HG02610 (cell line): ENCODE measurements at regions not wholly inside any gene's neighbourhood (a gene's known extent, or its start where the extent isn't known, plus 50 kb on each side); places are given as distances from the start of the nearest gene placed in this dataset.

Experiments used
- ATAC-seq: cut with Tn5 transposase; IDR thresholded peaks from one replicate; pipeline ENCODE4 v1.9.1; 2021; ENCODE audit warnings: mild to moderate bottlenecking, moderate library complexity; ENCODE audit not compliant: unreplicated experiment

DNA sequence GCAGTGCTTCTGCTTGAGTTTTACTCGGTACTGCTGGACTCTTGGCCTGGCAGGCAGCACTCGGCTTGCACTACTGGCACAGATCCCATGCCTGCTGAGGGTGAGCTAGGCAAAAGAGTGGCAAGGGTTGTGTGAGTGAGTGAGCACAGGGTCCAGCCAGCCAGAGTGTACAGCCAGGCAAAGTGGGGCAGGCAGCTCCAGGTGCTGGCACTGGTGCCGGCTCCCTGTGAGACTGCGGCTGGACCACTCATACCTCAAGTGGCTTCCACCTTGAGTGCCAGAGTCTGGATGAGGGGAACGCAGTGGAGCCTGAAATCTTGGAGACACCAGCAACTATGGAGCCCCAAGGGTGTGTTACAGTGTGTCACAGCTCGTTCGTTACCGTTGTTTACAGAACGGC lies 1451.9 kb upstream of the AGA start:
- no peak for ATAC-seq

DNA sequence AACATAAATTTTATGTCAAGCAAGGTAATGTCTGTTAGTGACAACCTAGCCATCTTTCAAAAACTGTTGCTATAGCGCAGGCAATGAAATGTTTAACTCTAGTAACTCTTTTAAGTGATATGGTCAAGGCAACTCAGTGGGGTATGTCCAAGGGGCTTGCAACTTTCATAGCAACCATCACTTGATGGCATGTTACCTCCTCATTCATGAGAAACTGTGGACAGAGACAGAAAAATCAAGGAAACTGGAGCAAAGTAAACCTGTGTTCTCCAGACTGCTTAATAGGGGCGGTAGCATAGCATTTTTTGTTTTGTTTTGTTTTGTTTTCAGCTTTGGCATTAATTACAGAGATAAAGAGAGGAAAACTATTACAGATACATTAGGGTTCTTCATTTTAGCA lies 1456.8 kb upstream of the AGA start:
- ATAC-seq: no peak

GRCh38 chr4:178917756-178918155 lies 1475.5 kb upstream of the AGA start:
- ATAC-seq: no peak

GRCh38 chr4:178937130-178937529 lies 1494.9 kb upstream of the AGA start:
- ATAC-seq: no peak

DNA sequence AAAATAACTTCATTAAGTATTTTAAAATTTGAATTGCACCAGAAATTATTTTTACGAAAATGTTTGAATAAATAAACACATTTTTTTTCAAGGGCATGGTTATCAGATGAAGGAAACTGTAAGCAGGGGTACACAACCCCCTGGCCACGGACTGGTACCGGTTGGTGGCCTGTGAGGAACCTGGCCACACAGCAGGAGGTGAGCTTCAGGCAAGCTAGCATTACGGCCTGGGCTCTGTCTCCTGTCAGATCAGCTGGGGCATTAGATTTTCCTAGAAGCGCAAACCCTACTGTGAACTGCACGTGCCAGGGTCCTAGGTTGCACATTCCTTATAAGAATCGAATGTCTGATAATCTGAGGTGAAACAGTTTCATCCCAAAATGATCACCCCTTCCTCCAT lies 1499.7 kb upstream of the AGA start:
- no peak for ATAC-seq

DNA sequence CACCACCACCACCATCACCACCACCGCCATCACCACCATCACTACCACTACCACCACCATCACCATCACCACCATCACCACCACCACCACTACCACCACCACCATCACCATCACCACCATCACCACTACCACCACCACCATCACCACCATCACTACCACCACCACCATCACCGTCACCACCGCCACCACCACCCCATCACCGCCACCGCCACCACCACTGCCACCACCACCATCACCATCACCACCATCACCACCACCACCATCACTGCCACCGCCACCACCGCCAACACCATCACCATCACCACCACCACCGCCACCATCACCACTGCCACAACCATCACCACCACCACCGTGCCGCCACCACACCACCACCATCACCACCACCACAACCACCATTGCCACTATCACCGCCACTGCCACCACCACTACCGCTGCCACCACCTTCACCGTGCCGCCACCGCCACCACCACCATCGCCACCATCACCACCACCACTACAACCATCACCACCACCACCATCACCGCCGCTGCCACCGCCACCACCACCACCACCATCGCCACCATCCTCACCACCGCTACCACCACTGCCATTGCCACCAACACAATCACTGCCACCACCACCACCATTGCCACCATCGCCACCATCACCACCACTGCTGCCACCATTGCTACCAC lies 1511.3 kb upstream of the AGA start:
- ATAC-seq: no peak

- ATAC-seq: no peak
Observed at GRCh38 chr4:178955614-178956013, 1513.4 kb upstream of the AGA start.

DNA sequence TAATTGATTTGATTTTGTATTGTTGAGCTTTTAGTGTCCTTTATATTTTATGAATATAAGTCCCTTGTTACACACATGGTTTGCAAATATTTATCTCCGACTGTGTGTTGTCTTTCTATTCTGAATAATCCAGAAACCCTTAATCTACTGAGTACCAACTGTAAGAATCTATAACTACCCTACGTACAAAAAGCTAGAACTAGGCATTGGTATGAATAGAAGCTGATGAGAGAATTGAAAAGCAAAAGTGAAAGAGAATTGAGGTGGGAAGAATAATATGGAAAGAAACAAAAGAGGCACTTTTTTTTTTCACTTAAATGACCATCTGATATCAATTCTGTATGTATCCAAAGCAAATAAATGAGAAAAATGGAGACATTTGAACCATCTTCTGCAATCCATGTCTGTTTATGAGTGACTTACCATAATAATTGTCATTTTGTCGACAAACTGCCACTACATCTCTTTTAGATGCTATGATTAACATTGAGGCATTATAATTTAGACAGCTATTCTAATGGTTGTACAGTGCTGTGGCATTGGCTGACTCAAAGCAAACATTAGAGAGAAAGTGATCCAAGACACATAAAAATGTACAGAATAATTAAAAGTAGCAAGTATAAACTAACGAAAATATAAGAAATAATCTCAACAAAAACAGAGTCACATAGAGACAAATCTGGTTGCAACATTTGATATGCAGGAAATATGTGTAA lies 1516.6 kb upstream of the AGA start:
- no peak for ATAC-seq

- ATAC-seq: no peak
Observed at GRCh38 chr4:178963446-178964045, 1521.3 kb upstream of the AGA start.

- ATAC-seq: no peak
Observed at GRCh38 chr4:178966644-178967043, 1524.4 kb upstream of the AGA start.

- ATAC-seq: no peak
Observed at GRCh38 chr4:178970433-178971140, 1528.3 kb upstream of the AGA start.

DNA sequence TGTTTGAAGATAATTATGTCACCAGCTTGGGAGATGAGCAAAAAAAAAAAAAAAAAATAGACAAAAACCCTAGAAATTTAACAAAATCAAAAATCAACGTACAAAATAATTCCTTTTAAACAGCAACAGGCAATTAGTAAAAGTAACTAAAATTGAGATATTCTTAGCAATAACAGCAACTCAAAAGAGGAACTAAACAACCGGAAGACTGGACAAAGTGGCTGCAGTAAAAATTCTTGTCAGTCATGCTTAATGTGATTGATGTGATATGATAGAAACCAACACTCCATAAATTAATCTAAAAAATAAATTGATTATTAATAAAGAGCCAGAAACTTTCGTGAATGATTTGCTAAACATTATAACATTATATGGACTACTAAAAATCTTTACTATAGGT lies 1534.6 kb upstream of the AGA start:
- ATAC-seq: no peak

- no peak for ATAC-seq
Observed at GRCh38 chr4:178993306-178993705, 1551.1 kb upstream of the AGA start.

GRCh38 chr4:179001918-179002317 lies 1559.7 kb upstream of the AGA start:
- no peak for ATAC-seq

GRCh38 chr4:179007755-179008154 lies 1565.5 kb upstream of the AGA start:
- no peak for ATAC-seq

GRCh38 chr4:179017581-179017980 lies 1575.3 kb upstream of the AGA start:
- ATAC-seq: no peak

GRCh38 chr4:179027569-179027968 lies 1585.3 kb upstream of the AGA start:
- no peak for ATAC-seq

DNA sequence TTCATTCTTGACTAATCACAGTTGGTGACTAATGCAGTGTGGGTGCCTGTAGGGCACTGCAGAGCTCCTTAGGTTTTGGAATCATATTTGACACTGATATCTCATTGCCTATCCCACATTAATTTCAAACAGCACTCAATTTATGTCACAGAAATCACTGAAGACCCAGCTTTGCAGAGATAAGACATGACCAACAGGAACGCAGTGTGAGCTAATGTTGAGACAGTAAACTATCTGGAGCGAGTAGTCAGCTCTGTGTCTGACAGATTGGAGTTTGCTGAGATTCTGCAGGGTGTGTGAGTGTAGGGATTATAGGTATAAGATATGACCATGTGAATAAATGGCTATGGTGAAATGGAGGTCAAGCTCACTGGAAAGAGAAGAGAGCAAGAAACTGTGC lies 1586.1 kb upstream of the AGA start:
- ATAC-seq: no peak

- no peak for ATAC-seq
Observed at GRCh38 chr4:179029683-179030082, 1587.4 kb upstream of the AGA start.

DNA sequence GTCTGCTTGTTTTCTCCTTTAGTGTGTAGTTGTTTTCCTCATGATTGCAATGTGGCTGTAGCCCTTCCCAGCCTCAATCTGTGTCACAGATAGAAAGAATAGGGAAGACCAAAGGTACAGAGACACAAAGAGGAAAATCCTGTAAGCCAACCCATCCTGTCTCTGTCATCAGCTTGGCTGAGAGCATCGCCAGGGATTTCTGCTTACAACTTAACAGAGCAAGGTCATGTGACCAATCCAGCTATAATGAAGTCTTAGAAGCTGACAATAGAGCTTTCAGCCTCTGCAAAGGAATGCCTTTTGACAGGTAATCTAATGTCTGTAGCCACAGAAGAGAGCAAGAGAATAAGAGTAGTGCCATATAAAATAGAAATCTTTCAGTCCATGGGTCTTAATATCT lies 1598.0 kb upstream of the AGA start:
- ATAC-seq: no peak

DNA sequence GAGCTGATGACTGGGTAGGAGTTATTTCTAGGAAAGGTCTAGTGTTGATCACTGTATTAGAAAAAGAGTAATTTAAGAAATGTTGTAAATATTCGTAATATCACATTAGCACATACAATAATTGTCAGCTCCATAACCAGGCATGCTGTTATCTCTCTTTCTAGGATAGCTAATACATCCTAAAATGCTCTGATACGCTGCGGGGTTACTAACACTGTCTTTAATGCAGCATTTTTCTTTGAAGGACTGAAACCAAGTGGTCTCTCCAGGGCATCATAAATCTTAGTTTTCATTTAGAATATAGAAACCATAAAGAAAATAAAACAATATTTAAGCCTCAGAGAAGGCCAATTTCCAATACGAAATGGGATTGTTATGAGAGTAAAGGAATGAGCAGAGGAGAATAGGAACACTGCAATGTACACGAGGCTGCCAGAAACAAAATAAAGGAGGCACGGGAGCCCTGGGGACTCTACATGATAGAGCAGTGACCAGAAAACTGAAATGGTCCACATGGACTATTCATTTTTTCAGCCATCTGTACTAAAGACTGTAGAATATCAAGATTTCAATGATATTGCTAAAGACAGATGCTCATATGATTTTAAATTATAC lies 1606.7 kb upstream of the AGA start:
- no peak for ATAC-seq
